GM19328 (cell line): ENCODE measurements at regions not wholly inside any gene's neighbourhood (a gene's known extent, or its start where the extent isn't known, plus 50 kb on each side); places are given as distances from the start of the nearest gene placed in this dataset.
"Not testable (repeated sequence)": the region's sequence is repeated elsewhere in the genome, so short reads cannot be mapped to it uniquely, and the experiment has no call there.

Source experiments
- ATAC-seq: cut with Tn5 transposase; IDR thresholded peaks from one replicate; pipeline ENCODE4 v1.9.1; 2021; ENCODE audit warnings: mild to moderate bottlenecking, moderate library complexity; ENCODE audit not compliant: unreplicated experiment

DNA sequence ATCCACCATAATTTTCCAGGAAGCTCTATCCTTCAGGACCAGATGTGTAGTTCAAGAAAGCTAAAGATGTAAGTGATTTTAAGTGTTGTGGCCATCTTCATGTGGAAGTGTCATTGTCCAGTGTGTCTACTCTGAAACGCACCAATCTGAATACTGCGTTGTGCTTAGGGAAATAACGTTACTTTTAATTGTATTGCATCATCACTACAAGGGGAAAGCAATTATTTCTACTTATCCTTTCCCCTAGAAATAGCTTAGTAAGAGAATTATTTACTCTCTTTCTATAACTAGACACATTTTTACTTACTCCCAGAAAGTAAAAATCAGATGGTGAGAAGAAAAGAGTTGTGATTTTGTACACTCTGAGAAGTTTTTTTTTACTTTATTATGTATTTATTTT is 102.4 kb upstream of the DLGAP1 start:
- ATAC-seq = no peak

DNA sequence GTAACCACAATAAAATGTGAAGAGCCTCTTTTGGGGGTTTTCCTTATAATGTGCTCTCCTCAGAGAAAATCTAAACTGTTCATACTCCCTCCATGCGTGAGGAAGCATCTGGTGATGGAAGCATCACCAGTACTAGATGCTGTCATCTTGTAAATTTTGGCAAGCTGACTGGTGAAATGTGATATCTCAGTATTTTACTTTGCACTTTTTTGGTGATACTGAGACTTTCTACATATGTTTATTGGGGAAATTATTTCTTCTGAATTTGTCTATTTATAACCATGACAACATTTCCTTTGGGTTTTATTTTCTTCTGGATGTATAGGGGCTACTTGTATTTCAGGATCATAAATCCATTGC is 95.9 kb upstream of the DLGAP1 start:
- no peak for ATAC-seq

DNA sequence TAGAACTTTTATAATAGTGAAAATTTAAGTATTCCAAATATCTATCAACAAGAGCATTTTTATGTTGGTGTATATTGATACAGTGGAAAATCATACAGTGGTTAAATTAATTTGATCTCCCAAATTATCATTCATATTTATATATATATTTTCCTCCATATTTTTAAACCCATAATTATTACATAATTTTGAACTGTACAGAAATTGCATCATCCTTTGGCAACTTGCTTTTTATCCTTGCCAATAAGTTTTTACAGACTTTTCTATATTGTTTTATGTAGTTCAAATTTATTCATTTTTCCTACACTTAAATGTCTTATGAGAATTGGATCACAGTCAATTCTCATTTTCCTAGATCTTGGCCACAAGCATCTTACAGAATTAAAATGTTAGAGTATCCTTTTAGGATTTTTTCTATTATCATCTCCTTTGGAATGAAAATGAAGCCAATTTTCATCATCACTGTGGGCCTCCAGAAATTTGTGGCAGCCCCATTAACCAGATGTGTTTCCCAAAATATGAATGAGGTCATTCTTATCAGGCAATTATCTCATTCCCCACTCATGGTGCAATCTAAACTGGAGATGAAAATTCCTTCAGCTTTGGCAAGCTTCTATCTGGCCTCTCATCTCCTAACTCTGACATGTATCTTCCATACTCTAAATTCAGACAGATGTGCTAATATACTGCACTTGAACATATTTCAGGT is 94.2 kb upstream of the DLGAP1 start:
- no peak for ATAC-seq

DNA sequence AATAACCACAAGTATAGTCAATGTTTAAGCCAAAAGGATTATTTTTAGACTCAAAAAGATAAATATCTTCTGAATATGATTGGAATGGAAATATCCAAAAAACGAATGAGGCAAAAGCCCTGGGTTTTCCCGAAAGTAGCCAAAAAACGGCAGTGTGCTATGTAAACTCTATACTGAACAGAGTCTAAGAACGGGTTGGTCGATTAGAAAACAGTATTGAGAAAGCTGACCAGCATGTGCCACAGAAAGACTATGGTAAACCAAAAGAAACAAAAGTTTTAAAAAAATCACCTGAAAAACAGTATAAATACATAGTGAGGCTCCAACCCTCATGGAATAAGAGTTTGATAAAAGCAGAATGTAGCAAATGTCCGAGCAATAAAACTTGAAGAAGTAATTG is 92.0 kb upstream of the DLGAP1 start:
- ATAC-seq = no peak

DNA sequence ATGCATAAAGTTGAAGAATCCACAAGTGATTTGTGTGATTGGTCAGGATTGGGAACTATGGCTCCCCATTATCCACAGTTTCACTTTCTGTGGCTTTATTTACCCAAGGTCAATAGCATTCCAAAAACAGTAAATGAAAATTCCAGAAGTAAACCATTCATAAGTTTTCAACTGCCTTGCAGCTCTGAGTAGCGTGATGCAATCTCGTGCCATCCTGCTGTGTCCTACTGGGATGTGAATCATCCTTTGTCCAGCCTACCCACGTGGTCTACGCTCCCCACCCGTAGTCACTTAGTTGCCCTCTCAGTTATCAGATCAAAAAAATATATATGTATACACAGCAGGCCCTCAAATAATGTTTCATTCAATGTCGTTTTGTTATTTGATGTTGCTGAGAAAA is 89.0 kb upstream of the DLGAP1 start:
- no peak for ATAC-seq

DNA sequence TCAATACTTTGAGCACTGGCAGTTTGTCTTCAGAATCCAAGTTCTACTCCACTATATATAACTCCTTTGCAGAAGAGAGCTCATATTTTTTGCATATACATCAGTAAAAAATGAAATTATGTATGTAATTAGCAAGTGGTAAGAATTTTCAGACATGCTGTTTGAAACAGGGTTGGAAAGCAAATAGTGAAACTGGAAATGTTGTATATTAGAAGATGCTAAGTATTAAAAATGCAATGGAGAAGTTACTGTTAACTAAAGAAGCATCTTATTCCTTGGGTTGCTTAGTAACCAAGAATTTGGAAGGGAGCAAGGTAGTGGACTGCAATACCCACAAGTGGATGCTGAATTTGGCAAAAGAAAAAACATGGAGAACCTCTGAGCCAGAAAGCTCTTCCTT is 88.6 kb upstream of the DLGAP1 start:
- no peak for ATAC-seq

DNA sequence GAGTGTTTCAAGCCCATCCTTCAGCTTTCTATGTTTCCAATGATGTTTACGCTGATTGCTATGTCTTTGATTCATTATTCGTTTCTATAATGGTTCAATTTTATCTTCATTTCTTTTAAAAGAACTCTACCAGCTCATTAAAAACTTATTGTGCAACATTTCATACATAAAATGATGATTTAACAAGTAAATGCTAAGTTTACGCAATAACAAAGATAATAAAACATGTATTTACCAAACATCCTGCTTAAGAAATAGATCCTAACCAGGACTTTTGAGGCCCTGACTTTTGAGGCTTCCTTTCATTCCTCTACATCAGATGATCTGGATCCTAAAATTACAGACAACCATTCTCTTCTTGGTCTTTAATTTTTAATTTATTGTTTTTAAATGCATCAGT is 86.5 kb upstream of the DLGAP1 start:
- no peak for ATAC-seq

DNA sequence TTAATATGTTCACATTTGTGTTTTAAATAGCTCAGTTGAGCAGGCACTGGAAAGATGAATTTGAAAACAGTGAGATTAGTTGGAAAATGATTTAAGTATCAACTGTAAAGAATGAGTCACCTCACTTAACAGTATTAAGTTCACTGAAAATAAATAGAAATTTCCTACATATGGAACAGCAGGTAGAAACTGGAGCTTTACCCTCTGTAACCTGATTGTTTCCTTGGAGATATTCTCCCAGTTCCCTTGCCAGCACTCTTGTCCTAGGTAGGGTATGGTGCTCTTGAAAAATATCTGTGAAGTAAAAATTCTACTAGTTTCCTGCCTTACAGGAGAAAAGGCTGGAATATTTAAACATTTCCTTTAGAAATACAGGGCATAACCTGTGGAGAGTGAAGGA is 81.3 kb upstream of the DLGAP1 start:
- ATAC-seq = no peak

DNA sequence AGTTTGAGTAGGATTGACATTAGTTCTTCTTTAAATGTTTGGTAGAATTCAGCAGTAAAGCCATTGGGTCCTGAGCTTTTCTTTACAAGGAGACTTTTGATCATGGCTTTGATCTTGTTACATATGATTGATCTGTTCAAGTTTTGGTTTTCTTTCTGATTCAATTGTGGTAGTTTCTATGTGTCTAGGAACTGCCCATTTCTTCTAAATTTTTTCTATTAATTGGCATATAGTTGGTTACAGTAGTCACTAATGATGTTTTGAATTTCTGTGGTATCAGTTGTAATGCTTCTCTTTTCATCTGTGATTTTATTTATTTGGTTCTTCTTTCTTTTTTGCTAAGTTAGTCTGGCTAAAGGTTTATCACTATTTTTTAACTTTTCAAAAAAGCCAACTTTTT is 73.3 kb upstream of the DLGAP1 start:
- ATAC-seq = no peak

DNA sequence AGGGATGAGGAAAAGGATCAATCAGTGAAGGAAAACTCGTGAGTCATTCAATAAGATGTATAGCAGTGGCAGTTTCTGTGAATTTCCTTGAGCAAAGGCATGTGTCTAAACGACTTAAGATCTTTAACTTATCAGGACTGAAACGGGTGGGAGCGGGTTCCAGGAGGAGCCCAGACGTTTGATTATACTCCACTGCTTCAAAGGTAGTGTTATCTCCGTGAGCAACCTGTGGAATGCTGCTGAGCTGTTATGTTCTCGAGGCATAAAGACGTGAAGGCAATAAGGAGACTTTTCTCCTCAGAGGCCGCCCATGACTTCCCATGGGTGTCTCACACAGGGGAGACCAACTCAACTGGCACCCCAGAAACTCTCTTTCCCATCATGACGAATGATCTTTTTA is 72.7 kb upstream of the DLGAP1 start:
- not testable (repeated sequence) for ATAC-seq

DNA sequence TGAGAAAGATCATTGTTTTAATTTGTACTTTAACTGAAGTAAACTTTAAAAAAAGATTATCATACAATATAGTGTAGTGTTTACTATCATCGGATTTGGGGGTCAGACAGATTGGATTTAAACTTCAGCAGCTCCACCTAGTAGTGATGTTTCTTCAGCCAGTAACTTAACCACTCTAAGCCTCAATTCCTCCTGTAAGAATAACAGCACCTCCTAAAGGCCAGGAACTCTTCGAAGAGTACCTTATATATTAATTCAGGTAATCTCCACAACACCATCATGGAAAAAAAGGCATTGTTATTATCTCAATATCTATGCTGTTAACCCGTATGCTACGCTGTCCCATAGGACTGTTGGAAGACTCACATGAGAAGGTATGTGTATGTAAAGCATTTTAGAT is 69.0 kb upstream of the DLGAP1 start:
- no peak for ATAC-seq

DNA sequence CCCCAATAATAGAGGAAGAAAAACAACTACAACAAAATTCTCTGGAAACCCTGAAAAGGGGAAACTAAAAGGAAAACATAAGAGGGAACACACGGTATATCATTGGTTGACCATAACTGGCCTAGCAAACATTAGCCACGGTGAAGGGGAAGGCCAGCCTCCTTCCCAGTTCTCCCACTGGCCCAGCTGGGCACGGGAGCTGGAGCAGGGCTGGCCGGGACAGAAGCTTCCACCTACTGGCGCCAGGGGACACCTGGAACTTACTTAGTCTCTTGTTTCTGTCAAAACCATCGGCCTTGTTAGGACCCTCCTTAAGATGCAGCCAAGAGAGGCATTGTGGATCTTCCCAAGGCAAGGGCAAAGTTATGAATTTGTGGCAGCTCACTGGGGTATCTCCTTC is 56.1 kb upstream of the DLGAP1 start:
- ATAC-seq = no peak

DNA sequence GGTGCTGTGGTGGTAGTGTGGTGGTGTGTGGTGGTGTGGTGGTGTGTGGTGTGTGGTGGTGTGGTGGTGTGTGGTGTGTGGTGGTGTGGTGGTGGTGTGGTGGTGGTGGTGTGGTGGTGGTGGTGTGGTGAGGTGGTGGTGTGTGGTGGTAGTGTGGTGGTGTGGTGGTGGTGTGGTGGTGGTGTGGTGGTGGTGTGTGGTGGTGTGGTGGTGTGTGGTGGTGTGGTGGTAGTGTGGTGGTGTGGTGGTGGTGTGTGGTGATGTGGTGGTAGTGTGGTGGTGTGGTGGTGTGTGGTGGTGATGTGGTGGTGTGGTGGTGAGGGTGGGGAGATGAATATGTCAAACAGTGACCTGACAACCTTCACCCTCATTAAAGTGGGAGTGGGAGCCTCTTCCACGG is 55.6 kb upstream of the DLGAP1 start:
- no peak for ATAC-seq

DNA sequence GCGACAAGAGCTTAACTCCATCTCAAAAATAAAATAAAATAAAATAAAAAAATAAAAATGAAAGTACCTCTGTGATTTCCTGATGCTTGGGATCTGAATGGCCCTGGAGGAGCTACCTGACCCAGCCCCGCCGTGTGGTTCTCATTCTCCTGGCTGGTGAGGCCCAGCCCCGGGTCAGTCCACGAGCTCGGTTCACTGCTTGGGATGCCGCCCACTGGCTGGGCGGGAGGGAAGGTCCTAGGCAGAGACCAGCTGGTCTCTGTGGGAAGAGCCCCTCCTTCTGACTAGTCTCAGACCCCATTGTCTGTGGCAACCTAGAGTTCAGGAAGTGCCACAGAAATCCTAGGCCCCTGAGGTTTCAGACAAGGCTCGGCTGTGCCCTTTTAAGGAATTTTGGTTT is 55.1 kb upstream of the DLGAP1 start:
- no peak for ATAC-seq
